GM10266 (cell line): ENCODE measurements at regions not wholly inside any gene's neighbourhood (a gene's known extent, or its start where the extent isn't known, plus 50 kb on each side); places are given as distances from the start of the nearest gene placed in this dataset.

Experiments
- DNase-seq: peaks from one replicate; pipeline ENCODE4 v3.0.0; 2012; ENCODE audit errors: extremely low spot score
- CTCF ChIP-seq: IDR thresholded peaks from 2 replicates; pipeline ENCODE4 v1.5.1; 2012; ENCODE audit warnings: mild to moderate bottlenecking, low read depth; ENCODE audit not compliant: control insufficient read depth, insufficient read depth; ENCODE audit errors: missing control alignments

- TF ChIP-seq CTCF, result no peak
These were observed 186.7 kb downstream of the GRIN2B start for GRCh38 chr12:13794706-13795105.

GRCh38 chr12:13790317-13790716 lies 191.1 kb downstream of the GRIN2B start:
- DNase-seq, result no peak
- TF ChIP-seq CTCF, result no peak

More at GRCh38 chr12:13794706-13795105, 186.7 kb downstream of the GRIN2B start:
- no peak for DNase-seq

- no peak for DNase-seq
- TF ChIP-seq CTCF, result no peak
These were observed 192.8 kb downstream of the GRIN2B start for GRCh38 chr12:13788626-13789025.

- no peak for DNase-seq
- no peak for TF ChIP-seq CTCF
These were observed 194.8 kb downstream of the GRIN2B start for GRCh38 chr12:13786646-13787045.

GRCh38 chr12:13784504-13784903 lies 196.9 kb downstream of the GRIN2B start:
- TF ChIP-seq CTCF, result no peak
- DNase-seq, result no peak

- TF ChIP-seq CTCF, result no peak
- no peak for DNase-seq
These were observed 200.9 kb downstream of the GRIN2B start for GRCh38 chr12:13780453-13780852.

- DNase-seq, result no peak
- TF ChIP-seq CTCF, result no peak
These were observed 204.0 kb downstream of the GRIN2B start for GRCh38 chr12:13777374-13777773.
